HG03469 (cell line): ENCODE measurements at regions not wholly inside any gene's neighbourhood (a gene's known extent, or its start where the extent isn't known, plus 50 kb on each side); places are given as distances from the start of the nearest gene placed in this dataset.
A peak's percentile ranks its signal among the peaks of the same experiment; 100 is the strongest.

Source experiments
- ATAC-seq: cut with Tn5 transposase; IDR thresholded peaks from one replicate; pipeline ENCODE4 v1.9.1; 2021; ENCODE audit warnings: mild to moderate bottlenecking, moderate library complexity, moderate number of reproducible peaks; ENCODE audit not compliant: unreplicated experiment

DNA sequence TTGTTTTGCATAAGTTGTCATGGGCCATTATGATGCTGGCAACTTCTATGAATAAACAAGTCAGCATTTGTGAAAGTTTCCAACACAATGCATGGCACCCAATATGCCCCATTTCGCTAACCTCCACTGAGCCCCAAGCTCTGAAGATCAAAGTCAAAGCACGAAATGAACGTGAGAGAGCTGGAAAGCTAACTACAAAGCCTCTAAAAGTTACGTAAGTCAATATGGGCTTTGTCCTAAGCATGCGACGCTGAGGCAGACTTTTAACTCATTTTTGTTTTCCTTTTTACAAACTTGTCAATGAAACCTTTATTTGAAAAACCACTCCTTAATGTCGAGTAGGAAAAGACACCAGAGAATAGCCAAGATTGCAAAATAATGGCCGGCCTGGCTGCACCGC, 131.6 kb upstream of the NUDT7 start:
- no peak for ATAC-seq

DNA sequence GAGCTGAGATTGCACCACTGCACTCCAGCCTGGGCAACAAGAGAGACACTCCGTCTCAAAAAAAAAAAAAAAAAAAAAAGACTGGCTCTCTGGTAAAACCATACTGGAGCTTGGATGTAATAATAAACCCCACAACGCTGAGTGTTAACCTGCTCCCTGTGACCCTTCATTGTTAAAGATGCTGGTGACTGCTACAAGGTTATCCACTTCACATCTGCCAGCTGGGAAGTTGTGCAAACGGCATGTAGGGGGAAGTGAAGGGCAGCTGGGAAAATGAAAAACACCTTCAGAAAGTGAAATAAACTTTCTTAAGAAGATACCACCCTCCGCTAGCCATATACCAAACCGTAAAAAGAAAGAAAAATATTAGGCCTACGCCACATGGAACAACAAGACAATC, 131.0 kb upstream of the NUDT7 start:
- ATAC-seq: no peak

- ATAC-seq: no peak
Measured at GRCh38 chr16:77592021-77592420, 130.3 kb upstream of the NUDT7 start.

DNA sequence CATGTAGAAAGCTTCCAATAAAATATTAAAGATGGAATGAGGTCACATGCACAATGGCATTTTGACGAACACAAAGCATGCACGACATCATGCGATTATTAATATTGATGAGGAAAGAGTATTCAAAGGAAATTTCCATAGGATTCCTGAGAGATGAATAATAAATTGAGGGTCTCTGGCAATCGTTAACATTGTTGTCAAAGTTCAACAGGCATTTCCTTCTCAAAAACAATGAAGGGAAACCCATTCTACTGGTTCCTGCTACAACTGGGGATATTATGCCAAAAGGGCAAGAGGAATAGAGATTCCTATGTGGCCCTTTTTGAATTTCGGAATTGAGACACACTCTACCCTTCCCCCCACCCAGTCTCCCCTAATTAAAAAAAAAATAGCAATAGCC, 128.3 kb upstream of the NUDT7 start:
- no peak for ATAC-seq

- ATAC-seq: no peak
Measured at GRCh38 chr16:77594799-77595596, 127.3 kb upstream of the NUDT7 start.

DNA sequence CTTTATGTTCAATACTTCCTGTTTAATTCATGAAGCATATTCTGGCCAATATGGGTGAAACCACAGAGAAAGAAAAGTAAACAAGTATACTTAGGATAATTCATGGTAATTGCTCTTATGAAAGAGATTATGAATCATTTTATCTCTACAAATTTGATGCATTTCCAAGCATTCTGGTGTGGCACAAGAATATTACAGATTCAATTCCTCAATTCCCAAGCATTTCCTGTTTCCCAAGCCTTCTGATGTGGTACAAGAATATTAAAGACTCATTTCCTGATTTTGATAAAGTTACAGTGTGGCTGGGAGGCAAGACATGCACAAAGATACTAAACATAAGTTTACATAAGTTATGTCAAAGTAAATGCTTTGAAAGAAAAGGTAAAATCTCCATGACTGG, 126.1 kb upstream of the NUDT7 start:
- no peak for ATAC-seq

DNA sequence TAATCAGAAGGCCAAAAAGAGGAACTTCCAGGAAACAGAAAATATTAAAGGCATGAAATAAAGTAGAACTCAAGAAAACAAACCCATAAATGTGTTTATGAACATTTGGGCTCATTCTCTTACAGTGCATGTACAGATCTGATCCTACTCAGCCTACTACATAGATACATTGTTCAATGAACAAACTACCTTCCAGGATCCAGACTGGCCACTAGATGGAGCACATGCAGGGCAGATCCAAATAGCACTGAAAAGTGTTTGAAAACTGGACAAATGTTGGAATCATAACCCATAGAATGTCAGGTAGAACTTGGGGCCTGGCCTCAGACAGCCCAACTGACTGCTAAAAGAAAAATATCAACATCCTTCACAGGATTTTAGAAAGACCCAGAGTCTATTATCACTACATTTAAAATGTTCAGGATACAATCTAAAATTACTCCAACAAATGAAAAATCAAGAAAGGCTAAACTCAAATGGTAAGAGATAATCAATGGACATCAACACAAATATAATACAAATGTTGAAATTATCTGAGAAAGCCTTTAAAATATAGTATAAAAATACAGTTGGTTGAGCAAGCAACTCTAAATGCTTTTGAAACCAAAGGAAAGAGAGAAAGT, 122.4 kb upstream of the NUDT7 start:
- peak; percentile 50 for ATAC-seq

DNA sequence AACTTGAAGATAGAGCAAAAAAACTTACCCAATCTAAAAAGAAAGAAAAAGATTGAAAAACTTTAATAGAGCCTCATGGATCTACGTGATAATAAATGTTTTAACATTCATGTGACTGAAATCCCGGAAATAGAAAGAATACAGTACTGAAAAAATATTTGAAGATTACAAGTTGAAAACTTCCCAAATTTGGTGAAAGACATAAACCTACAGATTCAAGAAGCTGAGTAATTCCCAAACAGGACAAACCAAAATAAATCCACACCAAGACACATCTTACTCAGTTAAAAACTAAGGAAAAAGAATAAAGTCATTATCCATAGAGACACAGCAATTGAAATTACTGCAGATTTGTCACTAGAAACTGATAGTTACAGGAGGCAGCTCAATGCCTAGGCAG, 121.8 kb upstream of the NUDT7 start:
- no peak for ATAC-seq

GRCh38 chr16:77603656-77604055, 118.7 kb upstream of the NUDT7 start:
- ATAC-seq: no peak

GRCh38 chr16:77610496-77610895, 111.8 kb upstream of the NUDT7 start:
- ATAC-seq: no peak

GRCh38 chr16:77611386-77611785, 110.9 kb upstream of the NUDT7 start:
- no peak for ATAC-seq

- no peak for ATAC-seq
Measured at GRCh38 chr16:77612596-77612995, 109.7 kb upstream of the NUDT7 start.

DNA sequence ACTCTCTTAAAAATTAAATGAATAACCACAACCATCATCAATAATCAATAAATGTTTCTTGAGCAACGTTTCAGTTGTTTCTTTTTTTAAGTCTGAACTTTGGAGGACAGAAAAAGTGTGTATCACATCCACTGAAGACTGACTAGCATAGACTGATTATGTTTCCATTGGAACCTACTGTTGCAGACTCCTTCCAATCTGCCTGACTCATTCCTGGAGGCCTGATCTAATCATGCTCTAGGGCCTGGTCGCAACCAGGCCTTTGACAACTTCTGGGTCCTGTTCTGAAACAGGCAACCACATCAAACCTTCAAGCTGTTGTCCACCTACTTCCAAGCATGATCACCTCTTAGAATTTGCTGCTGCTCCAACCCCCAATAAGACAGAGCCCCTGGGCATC, 109.2 kb upstream of the NUDT7 start:
- no peak for ATAC-seq

- no peak for ATAC-seq
Measured at GRCh38 chr16:77617553-77617952, 104.8 kb upstream of the NUDT7 start.

DNA sequence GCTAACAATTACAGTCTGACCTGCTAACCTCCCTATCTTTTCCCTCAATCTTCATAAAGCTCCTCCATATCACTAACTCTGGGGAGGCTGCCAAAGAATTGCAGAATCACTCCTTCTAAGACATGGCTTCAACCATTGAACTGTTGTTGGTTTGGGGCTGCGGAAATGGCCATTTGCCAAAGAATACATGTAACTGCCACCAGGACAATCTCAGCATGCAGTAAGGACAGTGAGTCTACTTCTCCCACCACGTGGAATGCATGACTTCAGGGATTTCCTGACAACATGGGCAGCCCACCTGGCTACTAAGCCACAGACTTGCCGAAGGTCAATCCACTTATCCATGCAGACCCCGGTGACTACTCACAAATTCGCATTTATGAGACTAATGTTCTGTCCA, 104.3 kb upstream of the NUDT7 start:
- no peak for ATAC-seq

GRCh38 chr16:77618951-77619350, 103.4 kb upstream of the NUDT7 start:
- ATAC-seq: no peak

DNA sequence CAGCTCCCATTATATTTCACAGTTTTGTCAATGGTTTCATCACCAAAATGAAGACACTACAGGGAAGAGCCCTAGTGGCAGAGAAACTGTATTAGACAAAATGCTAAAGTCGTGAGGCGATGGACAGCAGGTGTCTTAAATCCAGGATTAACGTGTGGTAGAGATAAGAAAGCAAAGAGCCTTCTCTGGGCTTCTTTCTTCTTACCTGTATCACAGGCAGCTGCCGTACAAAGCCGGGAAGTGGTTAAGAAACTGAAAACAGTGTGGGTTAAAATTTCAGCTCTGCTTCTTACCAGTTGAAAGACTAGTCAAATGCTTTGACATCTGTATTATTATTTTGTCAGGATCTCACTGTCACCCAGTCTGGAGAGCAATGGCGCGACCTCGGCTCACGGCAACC, 98.2 kb upstream of the NUDT7 start:
- no peak for ATAC-seq

GRCh38 chr16:77636615-77637014, 85.7 kb upstream of the NUDT7 start:
- ATAC-seq: no peak

- ATAC-seq: no peak
Measured at GRCh38 chr16:77637940-77638339, 84.4 kb upstream of the NUDT7 start.

- ATAC-seq: no peak
Measured at GRCh38 chr16:77643176-77643575, 79.1 kb upstream of the NUDT7 start.

DNA sequence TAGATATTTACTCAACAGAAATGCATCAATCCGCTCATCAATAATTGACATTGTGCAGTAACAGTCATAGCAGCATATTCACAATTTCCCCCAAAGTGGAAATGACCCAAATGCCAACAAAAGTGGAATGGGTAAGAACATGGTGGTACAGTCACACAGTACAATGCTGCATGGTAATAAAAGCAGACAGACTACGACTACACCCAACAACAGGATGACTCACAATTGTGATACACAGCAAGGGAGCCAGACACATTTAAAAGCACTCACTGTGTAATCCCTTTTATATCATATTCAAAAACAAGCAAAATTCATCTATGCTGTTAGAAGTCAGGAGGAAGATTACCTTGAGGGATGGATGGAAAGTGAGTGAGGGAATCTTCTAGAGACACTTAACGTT, 76.5 kb upstream of the NUDT7 start:
- no peak for ATAC-seq

- no peak for ATAC-seq
Measured at GRCh38 chr16:77647726-77648125, 74.6 kb upstream of the NUDT7 start.

GRCh38 chr16:77650761-77651160, 71.6 kb upstream of the NUDT7 start:
- no peak for ATAC-seq
